GM19239 (cell line): ENCODE measurements at regions not wholly inside any gene's neighbourhood (a gene's known extent, or its start where the extent isn't known, plus 50 kb on each side); places are given as distances from the start of the nearest gene placed in this dataset.
"Not testable (repeated sequence)": the region's sequence is repeated elsewhere in the genome, so short reads cannot be mapped to it uniquely, and the experiment has no call there.

ENCODE experiments used
- DNase-seq: peaks from one replicate; pipeline ENCODE4 v3.0.0; 2011; ENCODE audit warnings: low spot score; ENCODE audit not compliant: insufficient read length
- FAIRE-seq: peaks from 2 replicates; lab custom pipeline; 2011; peaks lifted over from hg19 to GRCh38; lab: Jason Lieb, UNC

GRCh38 chr2:87194254-87194999 lies 172.8 kb upstream of the PLGLB1 start:
- FAIRE-seq: peak; percentile 49
- not testable (repeated sequence) for DNase-seq

GRCh38 chr2:87196720-87197388 lies 175.2 kb upstream of the PLGLB1 start:
- FAIRE-seq, DNase-seq: not testable (repeated sequence)

- DNase-seq, FAIRE-seq: not testable (repeated sequence)
These were observed 176.8 kb upstream of the PLGLB1 start for GRCh38 chr2:87198422-87198821.

DNA sequence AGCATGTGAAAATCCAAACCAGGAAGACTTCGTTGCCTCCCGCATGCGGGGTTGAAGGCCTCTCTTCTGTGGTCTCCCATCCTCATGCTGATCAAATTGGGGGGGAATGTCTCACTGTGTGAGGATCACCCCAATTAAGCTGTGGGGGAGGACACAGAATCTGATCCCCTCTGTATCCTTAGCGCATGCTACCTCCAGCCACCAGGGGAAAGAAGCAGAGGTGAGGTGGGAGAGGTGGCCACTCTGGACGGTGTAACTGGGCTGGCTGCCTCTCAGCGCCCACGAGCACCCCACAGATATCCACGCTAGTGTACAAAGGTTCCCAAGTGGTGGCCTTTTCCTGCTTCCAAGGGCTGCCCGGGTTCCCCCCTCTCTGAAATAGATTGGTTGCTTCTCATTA lies 177.6 kb upstream of the PLGLB1 start:
- DNase-seq, FAIRE-seq: not testable (repeated sequence)

- not testable (repeated sequence) for DNase-seq, FAIRE-seq
These were observed 183.0 kb upstream of the PLGLB1 start for GRCh38 chr2:87204569-87205147.

DNA sequence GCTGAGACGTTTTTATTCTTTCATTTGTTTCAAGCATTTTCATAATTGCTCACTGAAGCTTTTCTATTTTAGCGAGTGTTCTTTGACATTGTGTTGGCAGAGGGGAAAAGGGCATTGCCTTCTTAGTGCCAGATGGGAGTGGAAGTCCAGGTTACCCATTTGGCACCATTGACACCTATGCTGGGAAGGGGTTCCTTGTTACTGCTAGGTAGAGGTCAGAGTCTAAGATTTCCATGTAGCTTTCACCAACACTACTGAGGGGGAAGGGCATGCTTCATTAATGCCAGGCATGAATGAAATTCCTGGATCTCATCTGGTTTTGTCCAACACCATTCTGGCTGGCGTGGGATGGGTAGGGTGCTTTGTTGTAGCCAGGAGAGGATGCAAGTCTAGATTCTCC lies 191.3 kb upstream of the PLGLB1 start:
- FAIRE-seq, DNase-seq: not testable (repeated sequence)

DNA sequence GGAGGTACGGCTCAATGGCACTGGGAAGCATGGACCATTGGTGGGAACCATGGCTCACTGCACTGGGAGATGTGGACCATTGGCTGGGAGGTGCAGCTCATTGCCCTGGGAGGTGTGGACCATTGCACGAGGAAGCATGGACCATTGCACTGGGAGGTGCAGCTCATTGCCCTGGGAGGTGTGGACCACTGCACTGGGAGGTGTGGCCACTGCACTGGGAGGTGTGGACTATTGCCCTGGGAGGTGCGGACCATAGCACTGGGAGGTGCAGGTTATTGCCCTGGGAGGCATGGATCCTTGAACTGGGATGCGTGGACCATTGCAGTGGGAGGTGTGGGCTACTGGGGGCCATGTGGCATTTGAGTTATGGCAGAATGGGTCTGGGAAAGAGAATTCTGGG lies 195.4 kb upstream of the PLGLB1 start:
- FAIRE-seq: not testable (repeated sequence)

DNA sequence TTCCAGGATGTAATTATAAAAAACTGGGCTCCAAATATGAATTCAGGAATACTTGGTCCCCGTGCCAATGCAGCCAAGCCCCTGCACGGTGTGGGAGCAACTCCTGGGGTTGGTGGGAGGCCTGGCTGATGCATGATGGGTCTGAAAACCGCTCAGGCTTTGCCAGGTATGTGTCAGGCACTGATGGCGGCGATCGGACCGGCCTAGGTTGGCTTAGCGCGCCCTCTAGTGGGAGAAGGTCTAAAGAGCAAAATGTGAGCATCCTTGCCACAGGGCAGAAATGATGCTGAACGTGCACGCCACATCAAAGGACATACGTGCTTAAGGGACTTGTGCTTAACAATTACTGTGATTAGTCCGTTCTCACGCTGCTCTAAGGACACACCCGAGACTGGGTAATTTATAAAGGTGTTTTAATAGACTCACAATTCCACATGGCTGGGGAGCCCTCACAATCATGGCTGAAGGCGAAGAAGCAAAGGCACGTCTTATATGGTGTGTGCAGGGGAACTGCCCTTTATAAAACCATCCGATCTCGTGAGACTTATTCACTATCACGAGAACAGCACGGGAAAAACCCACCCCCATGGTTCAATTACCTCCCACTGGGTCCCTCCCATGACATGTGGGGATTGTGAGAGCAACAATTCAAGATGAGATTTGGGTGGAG lies 196.2 kb upstream of the PLGLB1 start:
- not testable (repeated sequence) for DNase-seq
- FAIRE-seq: peak; percentile 96

More for the DNA sequence above, 195.4 kb upstream of the PLGLB1 start:
- DNase-seq: not testable (repeated sequence)

DNA sequence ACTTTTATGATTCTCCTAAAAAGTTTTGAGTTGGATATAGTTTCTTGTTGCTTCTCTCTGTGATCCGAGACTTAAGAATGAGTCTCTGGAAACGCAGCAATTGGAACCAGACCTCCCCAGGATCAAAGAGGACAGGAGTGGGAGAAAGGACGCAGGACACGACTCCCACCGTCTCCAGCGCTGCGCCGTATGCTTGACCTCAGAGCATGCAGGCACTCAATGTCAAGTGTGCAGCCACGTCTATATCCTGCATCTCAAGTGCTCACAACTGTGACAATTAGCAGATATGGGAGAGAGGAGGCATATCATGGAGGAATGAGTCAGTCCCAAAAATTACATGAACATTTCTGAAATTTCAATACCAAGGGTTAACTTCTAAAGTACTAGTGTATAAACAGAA lies 199.0 kb upstream of the PLGLB1 start:
- DNase-seq, FAIRE-seq: not testable (repeated sequence)

GRCh38 chr2:87222131-87222530 lies 200.5 kb upstream of the PLGLB1 start:
- DNase-seq, FAIRE-seq: not testable (repeated sequence)

DNA sequence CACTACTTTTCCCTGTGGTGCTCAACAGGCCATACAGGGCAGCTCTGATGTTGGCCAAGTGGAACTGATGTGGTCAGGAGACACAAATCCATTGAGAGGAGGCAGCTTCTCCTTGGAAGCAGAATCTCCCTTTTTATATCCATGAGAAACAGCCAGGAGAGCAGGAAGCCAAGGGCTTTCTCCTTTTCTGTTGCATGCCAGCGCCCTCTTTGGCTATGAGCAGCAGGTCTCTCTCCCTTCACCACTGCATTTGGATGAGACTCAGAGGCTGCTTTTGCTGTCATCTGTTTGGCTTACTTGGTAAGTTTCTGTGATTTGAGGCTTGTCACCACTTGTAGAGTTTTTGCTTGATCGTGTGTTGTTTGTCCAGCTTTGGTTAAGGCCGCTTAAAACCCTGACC lies 202.2 kb upstream of the PLGLB1 start:
- DNase-seq, FAIRE-seq: not testable (repeated sequence)

DNA sequence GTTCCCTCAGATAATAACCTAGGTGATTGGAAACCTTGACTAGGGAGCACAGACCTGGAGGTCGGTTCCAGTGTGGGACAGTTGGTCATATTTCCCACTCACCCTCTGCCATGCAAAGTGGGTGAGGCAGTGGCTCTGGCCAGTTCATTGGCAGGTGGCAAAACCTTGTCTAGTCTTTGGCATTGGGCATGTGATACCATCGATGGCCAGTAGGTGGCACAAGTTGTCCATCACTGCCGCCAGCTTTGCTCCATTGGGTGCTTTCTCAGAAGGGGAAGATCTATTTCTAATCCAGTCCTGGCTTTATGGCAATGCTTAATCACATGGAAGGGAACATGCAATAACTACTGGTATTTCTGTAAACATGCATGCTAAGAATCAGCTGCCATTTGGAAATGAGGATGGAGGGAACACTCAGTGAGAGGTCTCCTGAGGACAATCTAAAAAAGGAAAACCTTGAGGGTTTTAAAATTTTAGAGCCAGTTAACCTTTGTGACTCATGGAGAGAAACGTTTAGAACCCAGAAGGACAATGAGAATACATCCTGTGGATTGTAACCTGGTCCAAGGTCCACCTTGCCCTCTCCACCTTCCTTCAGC lies 207.5 kb upstream of the PLGLB1 start:
- FAIRE-seq: peak; percentile 96
- not testable (repeated sequence) for DNase-seq

DNA sequence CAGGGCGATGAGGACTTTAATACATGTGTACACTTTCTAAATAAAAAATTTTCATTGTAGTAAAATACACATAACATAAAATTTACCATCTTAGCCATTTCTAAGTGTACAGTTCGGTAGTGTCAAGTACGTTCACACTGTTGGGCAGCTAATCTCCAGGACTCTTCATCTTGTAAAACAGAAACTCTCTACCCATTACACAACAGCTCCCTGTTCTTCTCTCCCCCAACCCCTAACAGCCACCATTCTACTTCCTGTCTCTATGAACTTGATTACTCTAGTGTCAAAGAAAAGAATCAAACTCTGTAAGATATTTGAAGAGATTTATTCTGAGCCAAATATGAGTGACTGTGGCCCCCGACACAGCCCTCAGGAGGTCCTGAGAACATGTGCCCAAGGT lies 208.3 kb upstream of the PLGLB1 start:
- not testable (repeated sequence) for FAIRE-seq, DNase-seq

- not testable (repeated sequence) for FAIRE-seq
These were observed 213.8 kb upstream of the PLGLB1 start for GRCh38 chr2:87235333-87235981.

GRCh38 chr2:87237570-87238336 lies 216.1 kb upstream of the PLGLB1 start:
- not testable (repeated sequence) for FAIRE-seq, DNase-seq

More at GRCh38 chr2:87235333-87235981, 213.8 kb upstream of the PLGLB1 start:
- DNase-seq: not testable (repeated sequence)

- not testable (repeated sequence) for FAIRE-seq, DNase-seq
These were observed 218.0 kb upstream of the PLGLB1 start for GRCh38 chr2:87239558-87240215.

DNA sequence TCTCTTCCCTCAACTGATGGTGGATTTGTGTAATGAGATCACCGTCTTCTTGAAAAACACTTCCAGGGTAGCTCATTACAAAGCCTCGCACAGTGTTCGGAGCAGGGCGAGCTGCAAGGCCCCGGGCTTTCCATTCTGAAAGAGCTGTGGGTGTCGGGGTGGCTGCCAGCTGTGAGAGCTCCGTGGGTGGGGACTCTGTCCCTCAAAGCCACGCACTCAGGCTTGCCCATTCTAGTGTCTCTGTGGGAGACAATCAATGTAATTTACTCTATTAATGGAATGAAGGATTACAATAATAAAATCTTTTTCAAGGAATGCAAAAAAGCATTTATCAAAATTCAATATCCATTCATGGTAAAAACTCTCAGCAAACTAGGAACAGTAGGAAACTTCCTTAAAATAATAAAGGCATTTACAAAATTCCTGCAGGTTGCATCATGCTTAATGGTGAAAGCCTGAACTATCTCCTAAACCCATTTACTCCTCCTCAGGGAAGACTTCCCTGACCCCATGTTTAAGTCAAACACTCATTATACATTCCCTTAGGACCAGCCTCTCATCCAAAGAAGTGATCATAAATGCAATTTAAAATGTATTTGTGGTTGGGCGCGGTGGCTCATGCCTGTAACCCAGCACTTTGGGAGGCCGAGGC lies 224.5 kb upstream of the PLGLB1 start:
- not testable (repeated sequence) for FAIRE-seq, DNase-seq
